ENCODE measurements at regions not wholly inside any gene's neighbourhood (a gene's known extent, or its start where the extent isn't known, plus 50 kb on each side); places are given as distances from the start of the nearest gene placed in this dataset.

DNA sequence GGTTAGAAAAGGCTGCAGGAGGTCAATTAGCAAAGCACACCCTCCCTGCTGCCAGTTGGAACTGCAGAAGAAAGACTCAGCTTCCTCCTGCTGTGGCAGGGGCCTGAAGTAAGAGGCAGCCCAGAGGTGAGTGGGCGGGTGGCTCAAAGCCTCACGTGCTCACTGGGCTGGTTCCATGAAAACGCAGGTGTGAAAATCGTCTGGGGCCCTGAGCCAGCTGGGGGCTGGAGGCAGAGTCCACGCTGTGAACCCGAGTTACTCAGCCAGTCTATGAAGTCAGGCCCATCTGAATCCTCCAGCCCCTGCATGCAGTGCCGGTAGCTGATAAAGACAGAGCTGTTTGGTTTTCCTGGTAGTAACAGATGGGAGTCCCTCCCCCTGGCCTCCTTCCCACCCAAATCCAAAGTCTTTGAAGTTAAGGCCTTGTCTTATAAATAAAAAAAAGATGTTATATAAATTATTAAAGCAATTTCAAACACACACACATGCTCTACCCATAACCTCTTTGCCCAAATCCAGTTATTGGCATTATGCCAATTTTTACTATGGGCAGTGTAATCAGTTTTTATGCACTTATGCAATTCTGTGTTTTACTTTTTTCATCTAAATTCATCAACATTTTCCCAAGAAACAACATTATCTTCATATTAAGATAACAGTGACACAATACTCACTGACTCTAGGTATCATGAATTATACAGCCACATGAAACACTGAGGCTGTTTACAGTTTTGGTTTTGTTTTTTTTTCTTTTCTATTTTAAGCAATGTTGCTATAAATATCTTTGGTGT is 57.9 kb upstream of the PNMA1 start:
- TF ChIP-seq CTCF (IDR thresholded peaks at IDR 0.05), result no peak
- peak in 1 of 2 donors; percentile 5 for TF ChIP-seq EP300 (IDR thresholded peaks at IDR 0.05)
- no peak for TF ChIP-seq POLR2A (IDR thresholded peaks at IDR 0.05)
